Spleen (tissue), 7 donors: ENCODE measurements at regions not wholly inside any gene's neighbourhood (a gene's known extent, or its start where the extent isn't known, plus 50 kb on each side); places are given as distances from the start of the nearest gene placed in this dataset.

Experiments
- POLR2AphosphoS5 ChIP-seq, 3 donors: sonication (generic); formaldehyde crosslinking; IDR thresholded peaks; one replicate each; pipeline ENCODE4 v1.5.1; 2017; ENCODE audit warnings: antibody characterized with exemption in 3 of 3
- TF ChIP-seq, protein P1 (sequence below), 11 experiments: fragments of 200-600 bp in 7 of 11; fragments of 450-650 bp in 4 of 11; sonication (generic) in 4 of 11; IDR thresholded peaks in 8 of 11; conservative IDR thresholded peaks in 3 of 11; 1 replicate in 7 of 11; 2 replicates in 4 of 11; pipeline versions ENCODE4 v1.4.0 to v1.8.0; 2016 to 2021; ENCODE audit warnings: antibody characterized with exemption in 11 of 11, inconsistent platforms in 4 of 11, mild to moderate bottlenecking in 1 of 11
- donor health status: DM: no; HTN: no; CAD: no; lungs with moderate emphysema.
- donor health status: DM: no; HTN: no; CAD: no.
- donor health status: DM: no; HTN: no; CAD: no.

DNA sequence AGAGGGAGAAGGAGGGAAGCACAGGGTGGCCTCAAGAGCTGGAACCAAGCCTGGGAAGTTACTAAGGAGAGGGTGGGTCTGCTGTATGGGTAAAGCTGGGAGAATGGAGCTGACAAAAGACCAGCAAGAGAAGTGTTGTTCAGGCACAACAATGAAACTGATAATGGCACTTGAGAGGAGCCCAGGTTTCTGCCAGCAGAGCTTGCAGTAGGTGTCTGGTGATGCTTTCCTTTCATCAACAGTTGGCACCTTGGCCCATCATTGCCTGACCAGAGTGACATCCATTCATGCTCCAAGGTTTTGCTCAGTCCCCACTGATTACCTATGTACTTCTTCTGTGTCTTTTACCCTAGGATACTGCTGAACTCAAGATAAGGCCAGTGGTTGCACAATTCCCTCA, 92.9 kb upstream of the CXCR4 start:
- TF ChIP-seq, protein P1, sequence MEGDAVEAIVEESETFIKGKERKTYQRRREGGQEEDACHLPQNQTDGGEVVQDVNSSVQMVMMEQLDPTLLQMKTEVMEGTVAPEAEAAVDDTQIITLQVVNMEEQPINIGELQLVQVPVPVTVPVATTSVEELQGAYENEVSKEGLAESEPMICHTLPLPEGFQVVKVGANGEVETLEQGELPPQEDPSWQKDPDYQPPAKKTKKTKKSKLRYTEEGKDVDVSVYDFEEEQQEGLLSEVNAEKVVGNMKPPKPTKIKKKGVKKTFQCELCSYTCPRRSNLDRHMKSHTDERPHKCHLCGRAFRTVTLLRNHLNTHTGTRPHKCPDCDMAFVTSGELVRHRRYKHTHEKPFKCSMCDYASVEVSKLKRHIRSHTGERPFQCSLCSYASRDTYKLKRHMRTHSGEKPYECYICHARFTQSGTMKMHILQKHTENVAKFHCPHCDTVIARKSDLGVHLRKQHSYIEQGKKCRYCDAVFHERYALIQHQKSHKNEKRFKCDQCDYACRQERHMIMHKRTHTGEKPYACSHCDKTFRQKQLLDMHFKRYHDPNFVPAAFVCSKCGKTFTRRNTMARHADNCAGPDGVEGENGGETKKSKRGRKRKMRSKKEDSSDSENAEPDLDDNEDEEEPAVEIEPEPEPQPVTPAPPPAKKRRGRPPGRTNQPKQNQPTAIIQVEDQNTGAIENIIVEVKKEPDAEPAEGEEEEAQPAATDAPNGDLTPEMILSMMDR (IDR thresholded peaks at IDR 0.05 in 8 of 11, conservative IDR thresholded peaks at IDR 0.05 in 3 of 11): no peak
- no peak for TF ChIP-seq POLR2AphosphoS5 (IDR thresholded peaks at IDR 0.05)
